ENCODE measurements at regions not wholly inside any gene's neighbourhood (a gene's known extent, or its start where the extent isn't known, plus 50 kb on each side); places are given as distances from the start of the nearest gene placed in this dataset.

- Histone ChIP-seq H3K4me1 (no peaks in the 10 kb centered on the region), H3K36me3 (no peaks in the 10 kb centered on the region), H3K27me3 (peaks cover 0 to 2% (median 0%) of the 10 kb centered on the region in 4 donors), H3K9me3 (no peaks in the 10 kb centered on the region), H3K27ac (no peak overlapping the region), H3K4me3 (no peak overlapping the region)
- DNase-seq (no peak), FAIRE-seq (no peak), ATAC-seq (no peak)
- no peak for TF ChIP-seq CTCF (IDR thresholded peaks at IDR 0.05)
- 79 to 86% methylated on average over 3 of the region's 3 CpGs for WGBS, 2 donors
- intact Hi-C loops (cut with DNase I): loop anchor here in 1 of 3 donors (10.0 kb wide), 1 partner anchor 212 kb away; no protein-coding TSS in a partner anchor
Measured at GRCh38 chr1:114342376-114342775, 168.6 kb downstream of the TRIM33 start.

GRCh38 chr1:114341856-114342255 is 169.1 kb downstream of the TRIM33 start:
- TF ChIP-seq CTCF (IDR thresholded peaks at IDR 0.05): no peak
- H3K27ac ChIP-seq: no peak overlapping the region
- WGBS, 2 donors: 28 to 31% methylated on average over 6 of the region's 6 CpGs

GRCh38 chr1:114341299-114341698 is 169.7 kb downstream of the TRIM33 start:
- 59 to 76% methylated on average over 3 of the region's 3 CpGs for WGBS, 2 donors
- FAIRE-seq: no peak
- intact Hi-C loops (cut with DNase I): loop anchor here in 1 of 3 donors (10.0 kb wide), 1 partner anchor 214 kb away; no protein-coding TSS in a partner anchor

More at GRCh38 chr1:114341856-114342255, 169.1 kb downstream of the TRIM33 start:
- Histone ChIP-seq H3K9me3 (no peaks in the 10 kb centered on the region), H3K4me3 (no peak overlapping the region), H3K4me1 (no peaks in the 10 kb centered on the region), H3K36me3 (no peaks in the 10 kb centered on the region), H3K27me3 (peaks cover 0 to 2% (median 0%) of the 10 kb centered on the region in 4 donors)
- FAIRE-seq (no peak), ATAC-seq (no peak), DNase-seq (no peak)
- intact Hi-C loops (cut with DNase I): loop anchor here in 1 of 3 donors (10.0 kb wide), 1 partner anchor 213 kb away; no protein-coding TSS in a partner anchor

GRCh38 chr1:114340892-114341291 is 170.1 kb downstream of the TRIM33 start:
- no peaks in the 10 kb centered on the region for H3K4me1 ChIP-seq
- DNase-seq: no peak
- no peak overlapping the region for H3K27ac ChIP-seq
- TF ChIP-seq CTCF (IDR thresholded peaks at IDR 0.05): no peak
- peaks cover 0 to 2% (median 0%) of the 10 kb centered on the region in 4 donors for H3K27me3 ChIP-seq
- intact Hi-C loops (cut with DNase I): loop anchor here in 1 of 3 donors (10.0 kb wide), 1 partner anchor 214 kb away; no protein-coding TSS in a partner anchor
- H3K4me3 ChIP-seq: no peak overlapping the region
- WGBS, 2 donors: 74 to 95% methylated on average over 1 of the region's 1 CpG
- H3K9me3 ChIP-seq: no peaks in the 10 kb centered on the region
- ATAC-seq: no peak
- FAIRE-seq: no peak
- H3K36me3 ChIP-seq: no peaks in the 10 kb centered on the region

More at GRCh38 chr1:114341299-114341698, 169.7 kb downstream of the TRIM33 start:
- no peak overlapping the region for H3K4me3 ChIP-seq
- no peak for ATAC-seq
- no peak for DNase-seq
- H3K27me3 ChIP-seq: peaks cover 0 to 2% (median 0%) of the 10 kb centered on the region in 4 donors
- H3K9me3 ChIP-seq: no peaks in the 10 kb centered on the region
- H3K27ac ChIP-seq: no peak overlapping the region
- no peaks in the 10 kb centered on the region for H3K4me1 ChIP-seq
- TF ChIP-seq CTCF (IDR thresholded peaks at IDR 0.05): no peak
- H3K36me3 ChIP-seq: no peaks in the 10 kb centered on the region

- H3K9me3 ChIP-seq: no peaks in the 10 kb centered on the region
- WGBS, 2 donors: 60 to 70% methylated on average over 6 of the region's 6 CpGs
- no peak overlapping the region for H3K27ac ChIP-seq
- DNase-seq: no peak
- H3K27me3 ChIP-seq: peaks cover 0 to 2% (median 0%) of the 10 kb centered on the region in 4 donors
- no peak overlapping the region for H3K4me3 ChIP-seq
- intact Hi-C loops (cut with DNase I): no loop called here
- H3K36me3 ChIP-seq: no peaks in the 10 kb centered on the region
- ATAC-seq: no peak
- FAIRE-seq: no peak
- H3K4me1 ChIP-seq: no peaks in the 10 kb centered on the region
- TF ChIP-seq CTCF (IDR thresholded peaks at IDR 0.05): no peak
Measured at GRCh38 chr1:114339379-114339778, 171.6 kb downstream of the TRIM33 start.
